Type B pancreatic cell (in vitro differentiated cells): ENCODE measurements at regions not wholly inside any gene's neighbourhood (a gene's known extent, or its start where the extent isn't known, plus 50 kb on each side); places are given as distances from the start of the nearest gene placed in this dataset.
"Not testable (repeated sequence)": the region's sequence is repeated elsewhere in the genome, so short reads cannot be mapped to it uniquely, and the experiment has no call there.

Experiments used
- DNase-seq: peaks from one replicate; pipeline ENCODE4 v3.0.0; 2021; ENCODE audit warnings: mixed read lengths; ENCODE audit not compliant: unreplicated experiment; ENCODE audit errors: extremely low spot score
- H3K27ac Mint-ChIP-seq: 2 replicates; pipeline ENCODE4 v1.8.0; 2021; ENCODE audit warnings: mild to moderate bottlenecking, mixed read lengths
- H3K27me3 Mint-ChIP-seq: 2 replicates; pipeline ENCODE4 v1.8.0; 2021; ENCODE audit warnings: mixed read lengths
- H3K36me3 Mint-ChIP-seq: 2 replicates; pipeline ENCODE4 v1.8.0; 2021; ENCODE audit warnings: mixed read lengths
- H3K4me1 Mint-ChIP-seq: one replicate; pipeline ENCODE4 v1.8.0; 2021; ENCODE audit warnings: mixed read lengths; ENCODE audit not compliant: unreplicated experiment
- H3K4me3 Mint-ChIP-seq: 2 replicates; pipeline ENCODE4 v1.8.0; 2021; ENCODE audit warnings: mild to moderate bottlenecking, mixed read lengths
- H3K9me3 Mint-ChIP-seq: 2 replicates; pipeline ENCODE4 v1.8.0; 2021; ENCODE audit warnings: mixed read lengths
- CTCF ChIP-seq: fragments of 200-600 bp; sonication (generic); conservative IDR thresholded peaks from 2 replicates; pipeline ENCODE4 v1.5.0; 2021; ENCODE audit warnings: antibody characterized with exemption, mild to moderate bottlenecking

- Mint-ChIP-seq H3K27me3 (no peaks in the 10 kb centered on the region), H3K4me1 (no peaks in the 10 kb centered on the region), H3K36me3 (no peaks in the 10 kb centered on the region), H3K4me3 (no peak overlapping the region), H3K27ac (no peak overlapping the region), H3K9me3 (no peaks in the 10 kb centered on the region)
- no peak for DNase-seq
- TF ChIP-seq CTCF, result no peak
These were observed 117.7 kb upstream of the KCNJ3 start for GRCh38 chr2:154580767-154581166.

DNA sequence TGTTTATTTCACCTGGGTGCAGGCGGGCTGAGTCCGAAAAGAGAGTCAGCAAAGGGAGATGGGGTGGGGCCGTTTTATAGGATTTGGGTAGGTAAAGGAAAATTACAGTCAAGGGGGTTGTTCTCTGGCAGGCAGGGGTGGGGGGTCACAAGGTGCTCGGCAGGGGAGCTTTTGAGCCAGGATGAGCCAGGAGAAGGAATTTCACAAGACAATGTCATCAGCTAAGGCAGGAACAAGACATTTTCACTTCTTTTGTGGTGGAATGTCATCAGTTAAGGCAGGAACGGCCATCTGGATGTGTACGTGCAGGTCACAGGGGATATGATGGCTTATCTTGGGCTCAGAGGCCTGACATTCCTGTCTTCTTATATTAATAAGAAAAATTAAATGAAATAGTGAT lies 115.8 kb upstream of the KCNJ3 start:
- not testable (repeated sequence) for DNase-seq, H3K4me3 Mint-ChIP-seq, H3K9me3 Mint-ChIP-seq, H3K27ac Mint-ChIP-seq, H3K27me3 Mint-ChIP-seq, H3K4me1 Mint-ChIP-seq, H3K36me3 Mint-ChIP-seq

DNA sequence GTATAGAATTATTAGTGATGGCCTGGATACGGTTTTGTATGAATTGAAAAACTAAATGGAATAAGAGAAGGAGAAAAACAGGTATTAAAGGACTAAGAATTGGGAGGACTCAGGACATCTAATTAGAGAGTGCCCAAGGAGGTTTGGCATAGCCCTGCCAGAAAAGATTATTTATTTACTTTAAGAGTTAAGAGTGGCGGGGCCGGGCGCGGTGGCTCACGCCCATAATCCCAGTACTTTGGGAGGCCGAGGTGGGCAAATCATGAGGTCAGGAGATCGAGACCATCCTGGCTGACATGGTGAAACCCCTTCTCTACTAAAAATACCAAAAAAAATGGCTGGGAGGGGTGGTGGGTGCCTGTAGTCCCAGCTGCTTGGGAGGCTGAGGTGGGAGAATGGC lies 115.2 kb upstream of the KCNJ3 start:
- H3K4me3 Mint-ChIP-seq, H3K27ac Mint-ChIP-seq, H3K27me3 Mint-ChIP-seq, H3K9me3 Mint-ChIP-seq, H3K36me3 Mint-ChIP-seq, DNase-seq, H3K4me1 Mint-ChIP-seq: not testable (repeated sequence)

- DNase-seq, result no peak
- Mint-ChIP-seq H3K27ac (no peak overlapping the region), H3K27me3 (no peaks in the 10 kb centered on the region), H3K9me3 (no peaks in the 10 kb centered on the region), H3K36me3 (no peaks in the 10 kb centered on the region), H3K4me1 (no peaks in the 10 kb centered on the region), H3K4me3 (no peak overlapping the region)
- TF ChIP-seq CTCF, result no peak
These were observed 110.8 kb upstream of the KCNJ3 start for GRCh38 chr2:154587739-154588138.

GRCh38 chr2:154588838-154589237 lies 109.7 kb upstream of the KCNJ3 start:
- Mint-ChIP-seq H3K9me3 (no peaks in the 10 kb centered on the region), H3K27ac (no peak overlapping the region), H3K36me3 (no peaks in the 10 kb centered on the region), H3K27me3 (no peaks in the 10 kb centered on the region), H3K4me1 (no peaks in the 10 kb centered on the region), H3K4me3 (no peak overlapping the region)
- TF ChIP-seq CTCF, result no peak
- no peak for DNase-seq

DNA sequence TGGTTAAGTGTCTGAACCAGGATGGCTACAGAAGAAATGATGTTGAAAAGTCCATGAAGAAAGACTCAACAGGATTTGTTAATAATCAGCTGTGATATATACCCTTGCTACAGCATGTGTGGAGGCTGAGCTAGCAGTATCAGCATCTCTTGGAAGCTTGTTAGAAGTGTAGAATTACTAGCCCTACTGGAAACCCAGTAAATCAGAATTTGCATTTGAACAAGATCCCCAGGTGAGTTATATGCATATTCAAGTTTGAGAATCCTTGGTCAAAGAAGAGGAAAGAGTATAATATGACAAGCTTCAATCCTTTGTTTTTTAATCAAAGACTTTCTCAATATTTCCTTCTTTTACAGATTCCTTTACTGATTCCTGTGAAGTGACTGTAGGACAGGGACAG lies 109.0 kb upstream of the KCNJ3 start:
- no peaks in the 10 kb centered on the region for H3K27me3 Mint-ChIP-seq
- no peaks in the 10 kb centered on the region for H3K9me3 Mint-ChIP-seq
- no peak overlapping the region for H3K27ac Mint-ChIP-seq
- no peak overlapping the region for H3K4me3 Mint-ChIP-seq
- TF ChIP-seq CTCF, result no peak
- H3K4me1 Mint-ChIP-seq, result no peaks in the 10 kb centered on the region
- DNase-seq, result no peak
- no peaks in the 10 kb centered on the region for H3K36me3 Mint-ChIP-seq

- Mint-ChIP-seq H3K27ac (no peak overlapping the region), H3K4me1 (no peaks in the 10 kb centered on the region)
These were observed 107.1 kb upstream of the KCNJ3 start for GRCh38 chr2:154591294-154591820.

More at GRCh38 chr2:154591294-154591820, 107.1 kb upstream of the KCNJ3 start:
- H3K36me3 Mint-ChIP-seq, result no peaks in the 10 kb centered on the region
- H3K4me3 Mint-ChIP-seq, result no peak overlapping the region
- H3K9me3 Mint-ChIP-seq, result no peaks in the 10 kb centered on the region
- no peak for TF ChIP-seq CTCF
- H3K27me3 Mint-ChIP-seq, result no peaks in the 10 kb centered on the region
- DNase-seq, result no peak
